Loucy (cell line): ENCODE measurements at regions not wholly inside any gene's neighbourhood (a gene's known extent, or its start where the extent isn't known, plus 50 kb on each side); places are given as distances from the start of the nearest gene placed in this dataset.

Source experiments
- H2AFZ ChIP-seq: fragments of 200-600 bp; sonication (generic); 2 replicates; pipeline ENCODE4 v1.6.0; 2016; ENCODE audit warnings: antibody characterized with exemption, mild to moderate bottlenecking, low read length, moderate library complexity
- H3F3A ChIP-seq: fragments of 200-600 bp; 2 replicates; pipeline ENCODE4 v1.6.0; 2016; ENCODE audit warnings: antibody characterized with exemption, low read depth, mild to moderate bottlenecking
- H3K27me3 ChIP-seq: fragments of 200-600 bp; sonication (generic); 2 replicates; pipeline ENCODE4 v1.6.1; 2014; ENCODE audit warnings: low read length, mild to moderate bottlenecking; ENCODE audit not compliant: insufficient read depth, poor library complexity, severe bottlenecking
- H3K36me3 ChIP-seq: fragments of 200-600 bp; sonication (generic); 2 replicates; pipeline ENCODE4 v1.6.1; 2016; ENCODE audit warnings: low read length; ENCODE audit not compliant: insufficient read depth
- H3K4me1 ChIP-seq: fragments of 200-600 bp; sonication (generic); 2 replicates; pipeline ENCODE4 v1.5.1; 2014; ENCODE audit warnings: low read length, mild to moderate bottlenecking; ENCODE audit not compliant: insufficient read depth, poor library complexity, severe bottlenecking
- H3K4me2 ChIP-seq: fragments of 200-600 bp; sonication (generic); 2 replicates; pipeline ENCODE4 v1.6.0; 2014; ENCODE audit warnings: antibody characterized with exemption, low read length, low read depth, mild to moderate bottlenecking; ENCODE audit not compliant: poor library complexity, severe bottlenecking
- H3K4me3 ChIP-seq: fragments of 200-600 bp; sonication (generic); 2 replicates; pipeline ENCODE4 v1.5.1; 2014; ENCODE audit warnings: low read length, mild to moderate bottlenecking, mixed read lengths; ENCODE audit not compliant: poor library complexity, severe bottlenecking
- H3K79me2 ChIP-seq: fragments of 200-600 bp; sonication (generic); 2 replicates; pipeline ENCODE4 v1.6.1; 2014; ENCODE audit warnings: low read length; ENCODE audit not compliant: insufficient read depth
- H3K9ac ChIP-seq: fragments of 200-600 bp; sonication (generic); 2 replicates; pipeline ENCODE4 v1.6.0; 2014; ENCODE audit warnings: mild to moderate bottlenecking, low read depth, low read length, moderate library complexity; ENCODE audit not compliant: poor library complexity, severe bottlenecking
- H3K9me2 ChIP-seq: fragments of 200-600 bp; sonication (generic); replicated peaks from 2 replicates; pipeline ENCODE4 v1.6.1; 2016; ENCODE audit warnings: low read depth, low read length, mixed read lengths
- H3K9me3 ChIP-seq: fragments of 200-600 bp; sonication (generic); 2 replicates; pipeline ENCODE4 v1.6.1; 2014; ENCODE audit warnings: mild to moderate bottlenecking, antibody characterized with exemption, low read length, low read depth; ENCODE audit not compliant: insufficient read depth
- H4K20me1 ChIP-seq: fragments of 200-600 bp; sonication (generic); 2 replicates; pipeline ENCODE4 v1.6.0; 2014; ENCODE audit warnings: antibody characterized with exemption, low read length, mild to moderate bottlenecking; ENCODE audit not compliant: insufficient read depth, poor library complexity, severe bottlenecking
- CTCF ChIP-seq: fragments of 200-600 bp; sonication (generic); conservative IDR thresholded peaks from 2 replicates; pipeline ENCODE4 v1.5.1; 2014; ENCODE audit warnings: mild to moderate bottlenecking, antibody characterized with exemption, low read length
- EZH2phosphoT487 ChIP-seq: fragments of 200-600 bp; IDR thresholded peaks from 2 replicates; pipeline ENCODE4 v1.6.1; 2018; ENCODE audit warnings: antibody characterized with exemption, mild to moderate bottlenecking, moderate library complexity, borderline replicate concordance

- TF ChIP-seq EZH2phosphoT487 (no peak), CTCF (no peak)
- no peak overlapping the region for H3K9ac ChIP-seq
- H3K27me3 ChIP-seq, result no peaks in the 10 kb centered on the region
- H4K20me1 ChIP-seq, result no peaks in the 10 kb centered on the region
- no peak overlapping the region for H3K4me3 ChIP-seq
- H3K79me2 ChIP-seq, result no peaks in the 10 kb centered on the region
- H3K9me2 ChIP-seq, result no peaks in the 10 kb centered on the region
- no peak overlapping the region for H2AFZ ChIP-seq
- H3K9me3 ChIP-seq, result no peaks in the 10 kb centered on the region
- no peak overlapping the region for H3K4me2 ChIP-seq
- no peaks in the 10 kb centered on the region for H3F3A ChIP-seq
- H3K36me3 ChIP-seq, result no peaks in the 10 kb centered on the region
- H3K4me1 ChIP-seq, result no peaks in the 10 kb centered on the region
Observed at GRCh38 chr13:73336773-73337172, 278.0 kb downstream of the KLF5 start.

- Histone ChIP-seq H3K4me1 (no peaks in the 10 kb centered on the region), H3K36me3 (no peaks in the 10 kb centered on the region), H3K79me2 (no peaks in the 10 kb centered on the region), H3K4me2 (no peak overlapping the region), H3K27me3 (no peaks in the 10 kb centered on the region), H3K4me3 (no peak overlapping the region), H3K9me2 (no peaks in the 10 kb centered on the region), H3F3A (no peaks in the 10 kb centered on the region), H2AFZ (no peak overlapping the region), H3K9ac (no peak overlapping the region), H3K9me3 (no peaks in the 10 kb centered on the region), H4K20me1 (no peaks in the 10 kb centered on the region)
- no peak for TF ChIP-seq EZH2phosphoT487
Observed at GRCh38 chr13:73335944-73336343, 277.1 kb downstream of the KLF5 start.

GRCh38 chr13:73335210-73335609 is 276.4 kb downstream of the KLF5 start:
- Histone ChIP-seq H3K9me3 (no peaks in the 10 kb centered on the region), H3K79me2 (no peaks in the 10 kb centered on the region), H4K20me1 (no peaks in the 10 kb centered on the region), H3K9me2 (no peaks in the 10 kb centered on the region), H2AFZ (no peak overlapping the region), H3K9ac (no peak overlapping the region), H3K36me3 (no peaks in the 10 kb centered on the region), H3K27me3 (no peaks in the 10 kb centered on the region), H3K4me1 (no peaks in the 10 kb centered on the region), H3K4me2 (no peak overlapping the region), H3F3A (no peaks in the 10 kb centered on the region), H3K4me3 (no peak overlapping the region)
- TF ChIP-seq CTCF (no peak), EZH2phosphoT487 (no peak)

GRCh38 chr13:73334445-73334844 is 275.6 kb downstream of the KLF5 start:
- Histone ChIP-seq H3K79me2 (no peaks in the 10 kb centered on the region), H3K4me1 (no peaks in the 10 kb centered on the region), H3K9me2 (no peaks in the 10 kb centered on the region), H3K4me3 (no peak overlapping the region), H3K36me3 (no peaks in the 10 kb centered on the region), H3K9me3 (no peaks in the 10 kb centered on the region), H3K27me3 (no peaks in the 10 kb centered on the region), H3K9ac (no peak overlapping the region), H2AFZ (no peak overlapping the region), H3F3A (no peaks in the 10 kb centered on the region), H4K20me1 (no peaks in the 10 kb centered on the region), H3K4me2 (no peak overlapping the region)
- TF ChIP-seq EZH2phosphoT487 (no peak), CTCF (no peak)
